Neural progenitor cell (in vitro differentiated cells): ENCODE measurements at regions not wholly inside any gene's neighbourhood (a gene's known extent, or its start where the extent isn't known, plus 50 kb on each side); places are given as distances from the start of the nearest gene placed in this dataset.
A peak's percentile ranks its signal among the peaks of the same experiment; 100 is the strongest.

Experiments
- DNase-seq: peaks from one replicate; pipeline ENCODE4 v3.0.0-alpha.2; 2016; ENCODE audit warnings: low spot score
- H2AFZ ChIP-seq: fragments of 200-600 bp; sonication (generic); replicated peaks from 2 replicates; pipeline ENCODE4 v1.6.1; 2016; ENCODE audit warnings: antibody characterized with exemption
- H3F3A ChIP-seq: fragments of 200-600 bp; sonication (generic); 2 replicates; pipeline ENCODE4 v1.6.1; 2016; ENCODE audit warnings: antibody characterized with exemption, low read depth
- H3K27ac ChIP-seq: fragments of 200-600 bp; sonication (generic); 2 replicates; pipeline ENCODE4 v1.5.1; 2016; ENCODE audit warnings: mild to moderate bottlenecking
- H3K27me3 ChIP-seq: fragments of 200-600 bp; sonication (generic); 2 replicates; pipeline ENCODE4 v1.6.1; 2016; ENCODE audit warnings: mild to moderate bottlenecking, moderate library complexity
- H3K36me3 ChIP-seq: fragments of 200-600 bp; sonication (generic); 2 replicates; pipeline ENCODE4 v1.5.1; 2016
- H3K4me1 ChIP-seq: fragments of 200-600 bp; sonication (generic); 2 replicates; pipeline ENCODE4 v1.6.1; 2016; ENCODE audit warnings: mixed run types
- H3K4me2 ChIP-seq: fragments of 200-600 bp; sonication (generic); 2 replicates; pipeline ENCODE4 v1.6.1; 2016
- H3K4me3 ChIP-seq: fragments of 200-600 bp; sonication (generic); 2 replicates; pipeline ENCODE4 v1.5.1; 2016
- H3K79me2 ChIP-seq: fragments of 200-600 bp; sonication (generic); 2 replicates; pipeline ENCODE4 v1.6.1; 2016; ENCODE audit warnings: low read depth
- H3K9ac ChIP-seq: fragments of 200-600 bp; sonication (generic); 2 replicates; pipeline ENCODE4 v1.6.1; 2016
- H3K9me3 ChIP-seq: fragments of 200-600 bp; sonication (generic); 2 replicates; pipeline ENCODE4 v1.5.1; 2016; ENCODE audit warnings: low read depth
- H4K20me1 ChIP-seq: fragments of 200-600 bp; sonication (generic); 2 replicates; pipeline ENCODE4 v1.6.1; 2016; ENCODE audit warnings: low read depth
- H3K27ac Mint-ChIP-seq: 3 replicates; pipeline ENCODE4 v1.8.0; 2021; ENCODE audit warnings: mixed read lengths
- H3K27me3 Mint-ChIP-seq: 2 replicates; pipeline ENCODE4 v1.8.0; 2022; ENCODE audit warnings: low read depth, mild to moderate bottlenecking, inconsistent platforms, moderate library complexity, mixed read lengths; ENCODE audit not compliant: insufficient read depth
- H3K36me3 Mint-ChIP-seq: 3 replicates; pipeline ENCODE4 v1.8.0; 2021; ENCODE audit warnings: mixed read lengths
- H3K4me1 Mint-ChIP-seq: 3 replicates; pipeline ENCODE4 v1.8.0; 2021; ENCODE audit warnings: mixed read lengths
- H3K4me3 Mint-ChIP-seq: 3 replicates; pipeline ENCODE4 v1.8.0; 2021; ENCODE audit warnings: mild to moderate bottlenecking, moderate library complexity, mixed read lengths
- H3K9me3 Mint-ChIP-seq: 3 replicates; pipeline ENCODE4 v1.8.0; 2020; ENCODE audit warnings: mixed read lengths
- CTCF ChIP-seq: fragments of 200-600 bp; sonication (generic); IDR thresholded peaks from 2 replicates; pipeline ENCODE4 v1.5.1; 2017; ENCODE audit warnings: antibody characterized with exemption, mild to moderate bottlenecking
- EZH2 ChIP-seq: fragments of 200-600 bp; sonication (generic); IDR thresholded peaks from 2 replicates; pipeline ENCODE4 v1.6.1; 2017; ENCODE audit warnings: antibody characterized with exemption, mild to moderate bottlenecking, moderate library complexity
- EZH2phosphoT487 ChIP-seq: fragments of 200-600 bp; sonication (generic); IDR thresholded peaks from 2 replicates; pipeline ENCODE4 v1.6.1; 2017; ENCODE audit warnings: antibody characterized with exemption

GRCh38 chr6:102229271-102229670 lies 835.8 kb downstream of the GRIK2 start:
- Histone ChIP-seq H3K9ac (no peak overlapping the region), H4K20me1 (no peaks in the 10 kb centered on the region), H3K4me1 (peaks cover 14% of the 10 kb centered on the region), H3K9me3 (no peaks in the 10 kb centered on the region), H2AFZ (peak overlapping the region; percentile 45), H3K27ac (no peak overlapping the region), H3K4me2 (no peak overlapping the region), H3K36me3 (no peaks in the 10 kb centered on the region), H3K79me2 (no peaks in the 10 kb centered on the region), H3K27me3 (no peaks in the 10 kb centered on the region), H3F3A (no peaks in the 10 kb centered on the region), H3K4me3 (no peak overlapping the region)
- Mint-ChIP-seq H3K27me3 (no peaks in the 10 kb centered on the region), H3K4me1 (no peaks in the 10 kb centered on the region), H3K4me3 (no peak overlapping the region), H3K27ac (no peak overlapping the region), H3K36me3 (no peaks in the 10 kb centered on the region), H3K9me3 (no peaks in the 10 kb centered on the region)
- TF ChIP-seq CTCF (no peak), EZH2 (no peak), EZH2phosphoT487 (no peak)
- peak; percentile 27 for DNase-seq
